Breast epithelium (tissue), 4 donors: ENCODE measurements at regions not wholly inside any gene's neighbourhood (a gene's known extent, or its start where the extent isn't known, plus 50 kb on each side); places are given as distances from the start of the nearest gene placed in this dataset.

ENCODE experiments used
- DNase-seq, 2 donors: peaks; one replicate each; pipeline ENCODE4 v3.0.0-alpha.2; 2019; ENCODE audit warnings: low spot score in 2 of 2
- H3K27ac ChIP-seq, 2 donors: fragments of 200-600 bp; sonication (generic) in 1 of 2; one replicate each; pipeline ENCODE4 v1.5.1; 2016 to 2019; ENCODE audit warnings: mild to moderate bottlenecking in 1 of 2
- H3K27me3 ChIP-seq, 2 donors: fragments of 200-600 bp; sonication (generic) in 1 of 2; one replicate each; pipeline versions ENCODE4 v1.5.1 to v1.6.0; 2017 to 2019; ENCODE audit warnings: control low read depth in 1 of 2, mild to moderate bottlenecking in 1 of 2
- H3K36me3 ChIP-seq: fragments of 200-600 bp; one replicate; pipeline ENCODE4 v1.5.1; 2019
- H3K4me1 ChIP-seq, 2 donors: fragments of 200-600 bp; sonication (generic); one replicate each; pipeline ENCODE4 v1.5.1; 2016 to 2019; ENCODE audit warnings: control low read depth in 1 of 2
- H3K4me3 ChIP-seq, 3 donors: fragments of 200-600 bp; sonication (generic); 1 replicate in 2 of 3; 2 replicates in 1 of 3; pipeline ENCODE4 v1.5.1; 2016 to 2019; ENCODE audit warnings: mild to moderate bottlenecking in 3 of 3, moderate library complexity in 2 of 3
- H3K9me3 ChIP-seq, 2 donors: fragments of 200-600 bp; sonication (generic) in 1 of 2; one replicate each; pipeline ENCODE4 v1.5.1; 2016 to 2019; ENCODE audit warnings: control low read depth in 1 of 2
- CTCF ChIP-seq, 3 donors: fragments of 450-650 bp; IDR thresholded peaks; one replicate each; pipeline ENCODE4 v1.5.1; 2016 to 2017; ENCODE audit warnings: antibody characterized with exemption in 3 of 3, mild to moderate bottlenecking in 3 of 3, moderate library complexity in 3 of 3
- POLR2A ChIP-seq: fragments of 450-650 bp; IDR thresholded peaks from one replicate; pipeline ENCODE4 v1.6.1; 2016; ENCODE audit warnings: antibody characterized with exemption, mild to moderate bottlenecking, moderate library complexity
- POLR2AphosphoS5 ChIP-seq, 3 donors: sonication (generic); formaldehyde crosslinking; IDR thresholded peaks; one replicate each; pipeline ENCODE4 v1.6.1; 2017; ENCODE audit warnings: antibody characterized with exemption in 3 of 3
- intact Hi-C: fragments of 100-400 bp; cut with DNase I; formaldehyde crosslinking; loops from one replicate; pipeline ENCODE4 v1.15.1; 2023; ENCODE audit warnings: low total_unique reads

DNA sequence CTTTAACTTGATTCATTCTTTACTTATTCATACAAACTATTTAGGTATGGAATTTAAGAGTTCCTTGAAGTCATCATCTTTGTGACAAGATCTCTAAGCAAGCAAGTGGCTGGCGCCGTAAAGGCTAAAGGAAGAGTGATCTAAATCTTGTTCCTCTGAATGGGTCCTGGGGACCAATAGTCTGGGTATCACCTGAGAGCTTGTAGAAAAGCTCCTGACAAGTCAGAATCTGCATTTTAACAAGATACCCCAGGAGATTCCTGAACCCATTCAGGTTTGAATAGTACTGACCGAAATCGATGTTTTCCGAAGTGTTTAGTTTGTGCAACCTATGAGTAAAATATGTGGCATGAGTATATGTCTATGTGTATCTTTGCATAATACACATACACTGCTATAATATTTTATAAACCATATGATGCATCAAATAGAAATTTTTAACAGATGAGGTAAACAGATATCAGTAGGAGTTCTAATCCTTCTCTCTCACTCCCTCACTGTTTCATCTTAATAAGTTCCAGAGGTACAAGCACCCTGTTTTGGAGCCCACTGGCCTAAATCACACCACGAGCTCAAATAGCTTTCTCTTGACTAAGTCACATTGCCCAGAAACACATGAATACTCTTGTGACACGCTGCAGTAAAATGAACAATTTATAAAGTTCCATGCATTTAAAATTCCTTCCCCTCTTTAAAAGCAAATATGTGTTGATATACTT, 170.0 kb downstream of the RELL1 start:
- no peaks in the 10 kb centered on the region for H3K27me3 ChIP-seq
- peaks cover 0 to 8% of the 10 kb centered on the region in 2 donors for H3K9me3 ChIP-seq
- intact Hi-C loops, result no loop called here
- TF ChIP-seq POLR2A (no peak), POLR2AphosphoS5 (IDR thresholded peaks at IDR 0.05) (no peak), CTCF (IDR thresholded peaks at IDR 0.05) (no peak)
- no peak overlapping the region for H3K4me3 ChIP-seq
- H3K36me3 ChIP-seq, result no peaks in the 10 kb centered on the region
- H3K27ac ChIP-seq, result no peak overlapping the region
- H3K4me1 ChIP-seq, result no peaks in the 10 kb centered on the region
- no peak for DNase-seq

- Histone ChIP-seq H3K9me3 (no peaks in the 10 kb centered on the region), H3K27me3 (no peaks in the 10 kb centered on the region), H3K4me3 (no peak overlapping the region), H3K4me1 (no peaks in the 10 kb centered on the region), H3K27ac (no peak overlapping the region), H3K36me3 (no peaks in the 10 kb centered on the region)
- intact Hi-C loops, result no loop called here
- TF ChIP-seq POLR2AphosphoS5 (IDR thresholded peaks at IDR 0.05), result no peak
- no peak for TF ChIP-seq CTCF (IDR thresholded peaks at IDR 0.05)
- no peak for TF ChIP-seq POLR2A
- DNase-seq, result no peak
Observed at GRCh38 chr4:37510626-37511025, 175.6 kb downstream of the RELL1 start.

DNA sequence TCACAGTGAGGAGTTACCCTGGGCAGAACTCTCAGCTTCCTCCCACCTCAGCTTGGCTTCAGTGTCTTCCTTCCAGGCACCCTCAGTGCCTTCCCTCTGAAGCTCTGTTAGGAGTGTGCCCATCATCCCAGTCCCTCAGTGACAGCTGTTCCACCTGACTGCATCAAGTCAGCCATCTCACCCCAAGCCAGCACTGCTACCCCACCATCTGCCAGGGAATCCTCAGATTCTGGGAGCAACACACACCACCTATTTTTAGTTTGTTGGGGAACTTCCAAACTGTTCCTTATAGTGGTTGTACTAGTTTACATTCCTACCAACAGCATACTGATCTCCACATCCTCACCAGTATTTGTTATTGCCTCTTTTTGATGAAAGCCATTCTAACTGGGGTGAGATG, 182.9 kb downstream of the RELL1 start:
- Histone ChIP-seq H3K36me3 (no peaks in the 10 kb centered on the region), H3K4me1 (no peaks in the 10 kb centered on the region), H3K27me3 (no peaks in the 10 kb centered on the region), H3K9me3 (peaks cover 0 to 3% of the 10 kb centered on the region in 2 donors), H3K4me3 (no peak overlapping the region), H3K27ac (no peak overlapping the region)
- no peak for TF ChIP-seq POLR2AphosphoS5 (IDR thresholded peaks at IDR 0.05)
- TF ChIP-seq POLR2A, result no peak
- no peak for TF ChIP-seq CTCF (IDR thresholded peaks at IDR 0.05)
- intact Hi-C loops, result no loop called here
- DNase-seq, result no peak

DNA sequence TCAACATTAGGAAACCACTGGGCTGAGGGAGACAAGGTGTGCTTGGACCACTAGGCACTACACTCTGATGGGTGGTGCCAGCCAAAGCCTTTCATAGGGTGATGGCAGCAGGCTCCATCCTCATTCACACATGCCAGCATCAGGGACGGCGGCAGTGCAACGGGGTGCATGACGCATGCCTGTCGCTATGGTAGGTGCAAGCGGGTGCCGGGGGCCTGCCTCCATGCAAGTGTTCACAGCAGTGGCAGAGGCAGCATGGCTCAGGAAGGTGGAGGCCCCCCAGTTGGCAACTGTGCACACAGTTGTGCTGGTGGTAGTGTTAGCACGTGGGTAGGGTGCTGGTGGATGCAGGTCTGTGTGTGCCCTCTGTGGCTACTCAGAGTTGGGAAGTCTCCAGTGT, 184.1 kb downstream of the RELL1 start:
- Histone ChIP-seq H3K27ac (no peak overlapping the region), H3K27me3 (no peaks in the 10 kb centered on the region), H3K4me3 (no peak overlapping the region), H3K36me3 (no peaks in the 10 kb centered on the region), H3K4me1 (no peaks in the 10 kb centered on the region), H3K9me3 (peaks cover 0 to 3% of the 10 kb centered on the region in 2 donors)
- DNase-seq, result no peak
- intact Hi-C loops, result no loop called here
- no peak for TF ChIP-seq CTCF (IDR thresholded peaks at IDR 0.05)
